ENCODE measurements at regions not wholly inside any gene's neighbourhood (a gene's known extent, or its start where the extent isn't known, plus 50 kb on each side); places are given as distances from the start of the nearest gene placed in this dataset.

DNA sequence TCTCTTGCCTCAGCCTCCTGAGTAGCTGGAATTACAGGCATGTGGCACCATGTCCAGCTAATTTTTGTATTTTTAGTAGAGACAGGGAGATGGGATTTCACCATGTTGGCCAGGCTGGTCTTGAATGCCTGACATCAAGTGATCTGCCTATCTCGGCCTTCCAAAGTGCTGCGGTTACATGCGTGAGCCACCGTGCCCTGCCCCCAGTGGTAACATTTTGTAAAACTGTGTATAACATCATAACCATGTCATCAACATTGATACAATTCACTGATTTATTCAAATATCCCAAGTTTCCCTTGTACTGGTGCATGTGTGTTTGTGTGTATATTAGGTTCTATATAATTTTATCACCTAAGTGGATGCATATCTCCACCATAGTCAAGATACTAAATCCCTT is 70.0 kb downstream of the PDCL3 start:
- no peak overlapping the region for H3K27ac ChIP-seq (ENCODE audit: insufficient read depth, low read depth, low read length)
- H3K79me2 ChIP-seq (ENCODE audit: control insufficient read depth, insufficient read depth, low read length): no peaks in the 10 kb centered on the region
- H4K20me1 ChIP-seq (replicated peaks; ENCODE audit: control insufficient read depth, extremely low read depth, insufficient read depth, low read length): no peaks in the 10 kb centered on the region
- no peaks in the 10 kb centered on the region for H3K9me3 ChIP-seq (replicated peaks; ENCODE audit: control insufficient read depth, insufficient read depth, low read length)
- no peaks in the 10 kb centered on the region for H3K36me3 ChIP-seq (ENCODE audit: control insufficient read depth in 2 of 2, extremely low read depth in 1 of 2, insufficient read depth in 2 of 2, low read length in 2 of 2)
- peaks cover 5 to 9% of the 10 kb centered on the region in 2 experiments for H3K27me3 ChIP-seq (ENCODE audit: control insufficient read depth in 2 of 2, insufficient read depth in 2 of 2, low read length in 2 of 2)
- ChIA-PET POLR2A (no interaction called here), CTCF (interaction anchor here (1.4 kb wide), 2 partner anchors 9 to 23 kb away, joined by 3 to 4 read pairs; no protein-coding TSS in a partner anchor)
- no peaks in the 10 kb centered on the region for H3K9me1 ChIP-seq (replicated peaks; ENCODE audit: control insufficient read depth, extremely low read depth, insufficient read depth, low read length)
- peak; percentile 75 for FAIRE-seq
- no peak overlapping the region for H3K4me3 ChIP-seq (replicated peaks in 1 of 3; ENCODE audit: insufficient read depth in 1 of 3, low read depth in 1 of 3, low read length in 3 of 3)
- no peak overlapping the region for H3K4me2 ChIP-seq (ENCODE audit: insufficient read depth, low read length)
- no TSS peak for BruUV-seq (replicated peaks)
- DNase-seq (ENCODE audit: low read depth, low spot score): no peak
- no peaks in the 10 kb centered on the region for H3K4me1 ChIP-seq (ENCODE audit: control insufficient read depth, extremely low read depth, insufficient read depth, low read length)
- dilution Hi-C loops (cut with MboI; ENCODE audit: extremely low pct_ligation_motif_present, low sequenced_read_pairs) (no loop called here), intact Hi-C loops (cut with micrococcal nuclease) (no loop called here)
- H3K9ac ChIP-seq (replicated peaks; ENCODE audit: extremely low read depth, insufficient read depth, low read length): no peak overlapping the region
- H2AFZ ChIP-seq (ENCODE audit: low read depth, low read length): no peak overlapping the region
- TF ChIP-seq MYC (IDR thresholded peaks at IDR 0.05; ENCODE audit: low read depth, low read length) (no peak), POLR2A (IDR thresholded peaks at IDR 0.05; ENCODE audit: low read depth, low read length) (no peak)
- TF ChIP-seq, protein P1, sequence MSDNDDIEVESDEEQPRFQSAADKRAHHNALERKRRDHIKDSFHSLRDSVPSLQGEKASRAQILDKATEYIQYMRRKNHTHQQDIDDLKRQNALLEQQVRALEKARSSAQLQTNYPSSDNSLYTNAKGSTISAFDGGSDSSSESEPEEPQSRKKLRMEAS (IDR thresholded peaks at IDR 0.05; ENCODE audit: insufficient read depth, insufficient read length): no peak

DNA sequence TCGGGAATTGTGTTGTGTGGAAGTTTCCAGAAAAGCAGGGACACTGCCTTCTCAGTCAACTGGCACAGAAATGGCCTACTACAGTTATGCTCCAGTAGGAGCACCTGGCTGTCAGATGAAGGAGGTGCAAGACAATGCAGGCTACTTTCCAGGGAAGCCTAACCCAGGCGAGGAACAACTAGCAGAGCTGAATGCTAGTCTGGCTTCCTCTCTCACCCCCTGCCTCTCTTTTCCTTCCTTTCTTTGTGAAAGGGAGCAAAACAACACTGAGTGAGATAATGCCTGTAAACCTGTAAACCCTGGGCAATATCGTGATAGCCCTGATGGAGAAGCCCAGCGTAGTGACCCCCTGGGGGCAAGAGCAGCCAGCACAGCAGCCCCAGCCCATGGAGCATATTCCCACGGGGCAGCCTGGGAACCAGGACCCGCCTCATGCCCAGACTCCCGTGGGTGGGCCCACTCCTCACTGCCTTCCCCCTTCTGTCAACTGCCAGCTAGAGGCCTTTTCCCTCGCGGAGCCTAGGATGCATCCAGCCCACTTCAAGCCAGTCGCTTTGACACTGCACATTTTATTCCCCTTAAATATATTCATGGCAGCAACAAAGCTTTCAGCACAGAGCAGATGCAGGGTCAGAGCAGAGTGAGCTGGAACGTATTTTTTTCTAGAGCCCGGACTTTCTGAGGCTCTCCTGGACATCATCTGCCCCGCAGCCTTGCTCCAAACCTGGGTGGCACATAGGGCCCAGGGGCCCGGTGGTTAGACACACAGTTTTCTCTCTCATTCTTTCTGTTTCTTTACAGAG is 77.0 kb downstream of the PDCL3 start:
- peak; percentile 77 for DNase-seq (ENCODE audit: low read depth, low spot score)
- Histone ChIP-seq H3K27me3 (ENCODE audit: control insufficient read depth in 2 of 2, insufficient read depth in 2 of 2, low read length in 2 of 2) (peaks cover 14 to 17% of the 10 kb centered on the region in 2 experiments), H2AFZ (ENCODE audit: low read depth, low read length) (no peak overlapping the region), H3K4me3 (replicated peaks in 1 of 3; ENCODE audit: insufficient read depth in 1 of 3, low read depth in 1 of 3, low read length in 3 of 3) (no peak overlapping the region), H3K9ac (replicated peaks; ENCODE audit: extremely low read depth, insufficient read depth, low read length) (no peak overlapping the region), H3K27ac (ENCODE audit: insufficient read depth, low read depth, low read length) (no peak overlapping the region), H4K20me1 (replicated peaks; ENCODE audit: control insufficient read depth, extremely low read depth, insufficient read depth, low read length) (no peaks in the 10 kb centered on the region), H3K79me2 (ENCODE audit: control insufficient read depth, insufficient read depth, low read length) (no peaks in the 10 kb centered on the region), H3K4me2 (ENCODE audit: insufficient read depth, low read length) (no peak overlapping the region), H3K4me1 (ENCODE audit: control insufficient read depth, extremely low read depth, insufficient read depth, low read length) (peaks cover 3% of the 10 kb centered on the region), H3K36me3 (ENCODE audit: control insufficient read depth in 2 of 2, extremely low read depth in 1 of 2, insufficient read depth in 2 of 2, low read length in 2 of 2) (no peaks in the 10 kb centered on the region), H3K9me3 (replicated peaks; ENCODE audit: control insufficient read depth, insufficient read depth, low read length) (no peaks in the 10 kb centered on the region), H3K9me1 (replicated peaks; ENCODE audit: control insufficient read depth, extremely low read depth, insufficient read depth, low read length) (no peaks in the 10 kb centered on the region)
- TF ChIP-seq, protein P2, sequence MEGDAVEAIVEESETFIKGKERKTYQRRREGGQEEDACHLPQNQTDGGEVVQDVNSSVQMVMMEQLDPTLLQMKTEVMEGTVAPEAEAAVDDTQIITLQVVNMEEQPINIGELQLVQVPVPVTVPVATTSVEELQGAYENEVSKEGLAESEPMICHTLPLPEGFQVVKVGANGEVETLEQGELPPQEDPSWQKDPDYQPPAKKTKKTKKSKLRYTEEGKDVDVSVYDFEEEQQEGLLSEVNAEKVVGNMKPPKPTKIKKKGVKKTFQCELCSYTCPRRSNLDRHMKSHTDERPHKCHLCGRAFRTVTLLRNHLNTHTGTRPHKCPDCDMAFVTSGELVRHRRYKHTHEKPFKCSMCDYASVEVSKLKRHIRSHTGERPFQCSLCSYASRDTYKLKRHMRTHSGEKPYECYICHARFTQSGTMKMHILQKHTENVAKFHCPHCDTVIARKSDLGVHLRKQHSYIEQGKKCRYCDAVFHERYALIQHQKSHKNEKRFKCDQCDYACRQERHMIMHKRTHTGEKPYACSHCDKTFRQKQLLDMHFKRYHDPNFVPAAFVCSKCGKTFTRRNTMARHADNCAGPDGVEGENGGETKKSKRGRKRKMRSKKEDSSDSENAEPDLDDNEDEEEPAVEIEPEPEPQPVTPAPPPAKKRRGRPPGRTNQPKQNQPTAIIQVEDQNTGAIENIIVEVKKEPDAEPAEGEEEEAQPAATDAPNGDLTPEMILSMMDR (IDR thresholded peaks at IDR 0.05; ENCODE audit: extremely low read depth in 1 of 2, insufficient read depth in 1 of 2, low read depth in 1 of 2, low read length in 2 of 2): peak in 1 of 2 donors; percentile 6
- TF ChIP-seq FOS (IDR thresholded peaks at IDR 0.05; ENCODE audit: borderline replicate concordance, insufficient read depth, low read length): no peak
- ChIA-PET CTCF (interaction anchor here (1.0 to 2.4 kb wide), 4 partner anchors 10 to 30 kb away, joined by 3 to 8 read pairs (median 4); no protein-coding TSS in a partner anchor), POLR2A (no interaction called here)
- FAIRE-seq: peak; percentile 86
- no TSS peak for BruUV-seq (replicated peaks)
- intact Hi-C loops (cut with micrococcal nuclease): no loop called here
- dilution Hi-C loops (cut with MboI; ENCODE audit: extremely low pct_ligation_motif_present, low sequenced_read_pairs): no loop called here
